ENCODE measurements at regions not wholly inside any gene's neighbourhood (a gene's known extent, or its start where the extent isn't known, plus 50 kb on each side); places are given as distances from the start of the nearest gene placed in this dataset.

GRCh38 chr5:124664287-124664686 lies 82.2 kb downstream of the ZNF608 start:
- no peak overlapping the region for H3K4me3 ChIP-seq
- DNase-seq (ENCODE audit: low spot score): no peak
- no peak for TF ChIP-seq CTCF (IDR thresholded peaks at IDR 0.05)
- no peak overlapping the region for H3K27ac ChIP-seq

DNA sequence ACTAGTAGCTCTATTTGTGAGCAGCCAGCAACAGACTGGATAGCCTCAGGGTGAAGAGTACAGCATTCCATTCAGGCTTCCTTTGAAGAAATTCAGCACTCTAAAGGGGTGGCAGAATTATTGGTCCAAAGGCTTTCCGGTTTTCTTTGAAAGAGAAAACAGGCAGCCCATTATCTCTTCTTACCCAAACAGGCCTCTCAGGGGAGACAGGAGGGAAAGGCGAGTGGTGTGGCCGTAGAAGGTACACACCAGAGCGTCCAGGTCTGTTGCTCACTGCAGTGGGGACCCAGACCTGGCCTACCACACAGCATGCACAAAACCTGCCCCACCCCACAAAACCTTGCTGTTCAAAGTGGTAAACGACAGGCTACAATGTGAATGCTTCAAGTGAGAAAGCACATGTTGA lies 83.3 kb downstream of the ZNF608 start:
- no peak for TF ChIP-seq CTCF (IDR thresholded peaks at IDR 0.05)
- Histone ChIP-seq H3K4me3 (no peak overlapping the region), H3K27ac (no peak overlapping the region)
- no peak for DNase-seq (ENCODE audit: low spot score)

DNA sequence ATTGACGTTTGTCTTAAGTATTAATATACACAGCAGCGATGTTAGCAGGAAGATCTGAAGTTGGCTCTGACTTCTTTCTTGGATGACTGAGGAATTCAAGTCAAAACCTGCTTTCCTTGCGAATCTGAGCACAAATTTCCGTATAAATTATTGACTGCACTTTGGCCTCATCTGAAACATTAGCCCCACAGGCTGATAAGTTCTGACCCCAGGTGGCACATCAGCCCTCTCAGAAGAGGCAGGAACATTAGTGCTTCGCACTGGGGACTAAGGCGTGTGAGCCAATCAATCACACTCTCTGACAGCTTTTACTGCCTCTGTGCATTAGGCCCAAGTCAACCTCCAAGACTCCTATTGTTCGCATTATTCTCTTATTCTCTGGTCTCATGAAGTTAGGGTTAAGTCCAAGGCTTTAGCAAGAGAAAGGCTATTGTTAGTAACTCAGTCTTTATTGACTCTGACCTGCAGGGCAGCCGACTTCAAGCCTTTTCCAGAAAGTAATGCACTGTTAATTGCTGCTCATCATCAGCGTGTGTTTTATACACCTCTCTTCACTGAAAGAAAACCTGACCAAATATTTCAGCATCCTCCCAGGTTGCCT lies 84.2 kb downstream of the ZNF608 start:
- no peak for DNase-seq (ENCODE audit: low spot score)
- Histone ChIP-seq H3K4me3 (no peak overlapping the region), H3K27ac (no peak overlapping the region)
- no peak for TF ChIP-seq CTCF (IDR thresholded peaks at IDR 0.05)

- DNase-seq (ENCODE audit: low spot score): no peak
- peak overlapping the region in 1 of 2 donors; percentile 30 for H3K27ac ChIP-seq
- peak overlapping the region; percentile 26 for H3K4me3 ChIP-seq
- TF ChIP-seq CTCF (IDR thresholded peaks at IDR 0.05): no peak
These were observed 84.9 kb downstream of the ZNF608 start for GRCh38 chr5:124661317-124662141.

DNA sequence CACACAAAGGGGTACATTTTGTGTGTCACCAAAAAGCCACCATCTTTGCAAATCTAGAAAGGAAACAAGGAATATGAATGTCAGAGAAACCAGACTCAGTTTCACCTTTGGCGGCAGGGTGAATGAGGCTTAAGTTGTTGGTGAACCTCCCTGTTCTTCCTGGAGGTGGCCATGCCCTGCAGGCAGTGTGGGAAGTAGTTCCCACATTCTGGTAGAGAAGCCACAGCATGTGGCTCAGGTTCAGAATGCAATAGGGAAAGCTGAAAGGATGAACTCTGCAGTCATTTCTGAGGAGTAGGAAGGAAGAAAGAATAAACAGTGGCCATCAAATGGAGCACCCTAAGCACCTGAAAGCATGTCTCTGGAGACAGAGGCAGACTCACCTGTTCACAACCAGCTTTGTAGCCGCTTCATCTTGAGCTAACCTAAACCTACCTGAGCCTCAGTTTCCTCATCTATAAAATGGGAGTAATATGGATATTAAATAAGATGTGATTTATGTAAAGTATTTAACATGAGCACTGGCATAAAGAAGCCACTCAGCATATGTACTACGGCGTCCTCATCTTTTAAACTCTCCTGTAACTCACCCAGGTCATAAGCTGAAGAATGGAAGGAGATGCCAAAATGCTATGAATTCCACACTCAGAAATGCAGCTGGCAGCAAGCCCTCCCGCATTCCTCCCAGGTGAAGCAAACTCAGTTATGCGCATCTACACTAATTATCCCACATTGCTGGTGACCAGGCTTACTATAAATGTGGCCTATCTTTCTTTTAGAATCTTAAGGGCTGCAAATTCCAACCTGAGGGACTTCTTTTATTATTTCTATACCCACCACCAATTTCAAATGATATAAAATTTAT lies 86.0 kb downstream of the ZNF608 start:
- H3K4me3 ChIP-seq: no peak overlapping the region
- H3K27ac ChIP-seq: no peak overlapping the region
- DNase-seq (ENCODE audit: low spot score): no peak
- TF ChIP-seq CTCF (IDR thresholded peaks at IDR 0.05): no peak

- Histone ChIP-seq H3K27ac (no peak overlapping the region), H3K4me3 (no peak overlapping the region)
- no peak for DNase-seq (ENCODE audit: low spot score)
- no peak for TF ChIP-seq CTCF (IDR thresholded peaks at IDR 0.05)
These were observed 86.6 kb downstream of the ZNF608 start for GRCh38 chr5:124659798-124660197.
